PC-3 (cell line): ENCODE measurements at regions not wholly inside any gene's neighbourhood (a gene's known extent, or its start where the extent isn't known, plus 50 kb on each side); places are given as distances from the start of the nearest gene placed in this dataset.

Experiments used
- CTCF ChIP-seq: fragments of 300-600 bp; sonication (generic); conservative IDR thresholded peaks from 2 replicates; pipeline ENCODE4 v1.5.1; 2017; ENCODE audit warnings: antibody characterized with exemption, low read depth, mild to moderate bottlenecking, low read length
- EZH2 ChIP-seq: fragments of 300-600 bp; sonication (generic); IDR thresholded peaks from one replicate; pipeline ENCODE4 v1.6.1; 2017; ENCODE audit warnings: antibody characterized with exemption, mild to moderate bottlenecking, low read length; ENCODE audit not compliant: unreplicated experiment
- EZH2phosphoT487 ChIP-seq: fragments of 300-600 bp; sonication (generic); IDR thresholded peaks from 2 replicates; pipeline ENCODE4 v1.6.1; 2018; ENCODE audit warnings: mild to moderate bottlenecking, antibody characterized with exemption, low read length, borderline replicate concordance

GRCh38 chr9:14006386-14007187 lies 307.4 kb downstream of the NFIB start:
- TF ChIP-seq CTCF (no peak), EZH2 (no peak), EZH2phosphoT487 (no peak)
